RWPE1 (cell line): ENCODE measurements at regions not wholly inside any gene's neighbourhood (a gene's known extent, or its start where the extent isn't known, plus 50 kb on each side); places are given as distances from the start of the nearest gene placed in this dataset.
A peak's percentile ranks its signal among the peaks of the same experiment; 100 is the strongest.

Experiments used
- CTCF ChIA-PET: fragments of 350-600 bp; sonication (Branson Sonifier 250); formaldehyde crosslinking; extraction: SDS; loops from one replicate; lab custom pipeline; 2021; lab: Yijun Ruan, JAX
- POLR2A ChIA-PET: fragments of 400-600 bp; formaldehyde crosslinking; extraction: SDS; loops from one replicate; lab custom pipeline; 2020; ENCODE audit warnings: antibody characterized with exemption; ENCODE audit not compliant: low non-redundant PET; lab: Yijun Ruan, JAX
- DNase-seq: peaks from one replicate; pipeline ENCODE4 v3.0.0; 2012; ENCODE audit warnings: low spot score
- H3K27ac ChIP-seq: fragments of 450-650 bp; 2 replicates; pipeline ENCODE4 v1.5.1; 2017
- CTCF ChIP-seq: fragments of 450-650 bp; conservative IDR thresholded peaks from 2 replicates; pipeline ENCODE4 v1.5.1; 2017; ENCODE audit warnings: low read depth, mild to moderate bottlenecking

GRCh38 chr2:239763433-239764097 lies 261.6 kb downstream of the NDUFA10 start:
- no peak overlapping the region for H3K27ac ChIP-seq
- CTCF ChIA-PET, result no interaction called here
- POLR2A ChIA-PET, result no interaction called here
- no peak for DNase-seq
- no peak for TF ChIP-seq CTCF

GRCh38 chr2:239762655-239763269 lies 262.4 kb downstream of the NDUFA10 start:
- no peak for TF ChIP-seq CTCF
- CTCF ChIA-PET, result interaction anchor here (0.6 kb wide), 2 partner anchors 13 to 205 kb away, joined by 3 to 4 read pairs; no protein-coding TSS in a partner anchor
- no peak for DNase-seq
- no peak overlapping the region for H3K27ac ChIP-seq
- POLR2A ChIA-PET, result no interaction called here

DNA sequence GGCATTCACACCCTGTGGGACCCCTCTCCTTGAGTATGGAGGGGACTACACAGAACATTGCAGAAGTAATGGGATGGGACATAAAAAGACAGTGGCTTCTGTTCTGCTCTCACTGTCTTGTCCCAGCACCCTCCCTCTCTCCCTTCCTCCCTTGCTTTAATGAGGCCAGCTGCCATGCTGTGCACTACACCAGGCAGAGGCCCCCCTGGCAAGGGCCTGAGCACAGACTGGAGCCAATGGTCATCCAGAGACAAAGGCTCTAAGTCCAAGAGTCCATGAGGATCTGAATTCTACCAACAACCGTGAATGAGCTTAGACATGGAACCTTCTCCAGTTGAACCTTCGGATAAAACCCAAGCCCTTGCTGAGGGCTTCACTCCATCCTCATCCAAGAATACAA lies 263.0 kb downstream of the NDUFA10 start:
- no peak for TF ChIP-seq CTCF
- ChIA-PET CTCF (interaction anchor here (0.6 kb wide), 1 partner anchor 14 kb away, joined by 4 read pairs; no protein-coding TSS in a partner anchor), POLR2A (no interaction called here)
- H3K27ac ChIP-seq, result no peak overlapping the region
- DNase-seq, result no peak

GRCh38 chr2:239760596-239760995 lies 264.5 kb downstream of the NDUFA10 start:
- TF ChIP-seq CTCF, result no peak
- POLR2A ChIA-PET, result no interaction called here
- CTCF ChIA-PET, result no interaction called here
- no peak for DNase-seq
- H3K27ac ChIP-seq, result no peak overlapping the region

GRCh38 chr2:239758279-239758877 lies 266.8 kb downstream of the NDUFA10 start:
- TF ChIP-seq CTCF, result no peak
- DNase-seq, result peak; percentile 68
- ChIA-PET CTCF (no interaction called here), POLR2A (no interaction called here)
- H3K27ac ChIP-seq, result no peak overlapping the region

DNA sequence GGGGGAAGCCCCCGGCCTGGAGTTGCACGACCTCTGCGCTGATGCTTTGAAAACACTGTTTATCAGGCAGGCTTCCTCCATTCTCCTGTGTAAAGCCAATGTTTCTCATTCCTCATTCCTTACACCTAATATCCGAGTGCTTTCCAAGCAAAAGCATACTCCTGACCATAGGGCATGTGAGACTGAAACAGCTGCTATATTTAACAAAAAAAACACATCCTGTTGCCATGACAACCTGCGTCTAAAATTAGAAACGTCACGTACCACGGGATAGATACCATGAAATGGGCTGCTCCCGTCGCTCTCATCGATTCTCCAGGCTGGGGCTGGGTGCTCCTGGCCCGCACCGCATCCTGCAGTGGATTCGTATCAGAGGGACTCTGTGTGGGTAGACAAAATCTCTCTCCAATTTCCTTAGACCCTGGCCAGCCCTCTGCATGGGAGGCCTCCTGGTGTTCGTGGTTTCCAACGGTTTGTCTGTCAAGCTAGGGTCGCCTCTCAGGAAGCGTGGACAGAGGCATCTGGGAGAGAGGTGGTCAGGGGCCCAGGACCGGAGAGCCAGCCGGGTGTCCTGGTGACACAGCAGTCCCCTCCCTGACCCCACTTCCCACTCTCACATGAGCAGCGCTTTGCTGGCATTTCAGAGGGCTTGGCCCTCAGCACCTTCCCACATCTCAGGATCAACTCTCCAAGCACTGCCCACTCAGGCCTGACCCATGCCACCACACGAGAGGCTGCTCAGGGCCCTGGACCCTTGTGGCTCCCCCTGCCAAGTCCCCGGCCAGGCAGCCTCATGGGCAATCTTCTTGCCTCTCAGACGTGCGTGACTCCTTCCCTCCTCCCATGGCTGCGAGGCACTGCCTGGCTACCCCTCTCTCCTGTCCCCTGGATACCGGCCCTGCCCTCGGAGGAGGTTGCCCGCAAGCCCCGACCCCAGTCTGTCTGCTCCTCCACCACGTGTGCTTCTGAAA lies 268.1 kb downstream of the NDUFA10 start:
- H3K27ac ChIP-seq, result no peak overlapping the region
- TF ChIP-seq CTCF, result no peak
- ChIA-PET CTCF (no interaction called here), POLR2A (no interaction called here)
- no peak for DNase-seq
